SK-N-SH (cell line): ENCODE measurements at regions not wholly inside any gene's neighbourhood (a gene's known extent, or its start where the extent isn't known, plus 50 kb on each side); places are given as distances from the start of the nearest gene placed in this dataset.

ENCODE experiments used
- CTCF ChIA-PET: fragments of 300-600, 350-600 bp; formaldehyde crosslinking; extraction: SDS; loops from one replicate; lab custom pipeline; 2021; lab: Yijun Ruan, JAX
- POLR2A ChIA-PET: fragments of 350-600 bp; sonication (Branson Sonifier 250); formaldehyde crosslinking; extraction: SDS; loops from one replicate; lab custom pipeline; 2020; ENCODE audit warnings: antibody characterized with exemption, inconsistent platforms; lab: Yijun Ruan, JAX
- DNase-seq: peaks from one replicate; pipeline ENCODE4 v3.0.0; 2012
- H2AFZ ChIP-seq: fragments of 200-600 bp; sonication (generic); 2 replicates; pipeline ENCODE4 v1.8.1; 2016; ENCODE audit warnings: antibody characterized with exemption, mild to moderate bottlenecking, low read depth
- H3F3A ChIP-seq: fragments of 200-600 bp; sonication (generic); replicated peaks from 2 replicates; pipeline ENCODE3; 2016; ENCODE audit warnings: antibody characterized with exemption, mild to moderate bottlenecking; ENCODE audit not compliant: insufficient read depth
- H3K27ac ChIP-seq, 2 experiments: fragments of 200-500 bp in 1 of 2; fragments of 200-600 bp in 1 of 2; sonication (Bioruptor generic) in 1 of 2; sonication (generic), shearing (Covaris generic) in 1 of 2; 2 replicates each; pipeline versions ENCODE4 v1.5.1 to v1.6.1; 2014 to 2016; ENCODE audit warnings: low read depth in 2 of 2, inconsistent platforms in 1 of 2, low read length in 1 of 2, mild to moderate bottlenecking in 1 of 2, mixed read lengths in 1 of 2
- H3K27me3 ChIP-seq: fragments of 200-600 bp; sonication (generic), shearing (Covaris generic); 2 replicates; pipeline ENCODE4 v1.6.1; 2016; ENCODE audit warnings: mixed run types; ENCODE audit not compliant: insufficient read depth
- H3K36me3 ChIP-seq, 2 experiments: fragments of 200-500 bp in 1 of 2; fragments of 200-600 bp in 1 of 2; sonication (Bioruptor generic) in 1 of 2; sonication (generic) in 1 of 2; replicated peaks in 1 of 2; 2 replicates each; pipeline versions ENCODE3 to v1.5.1; 2014 to 2016; ENCODE audit warnings: low read length in 1 of 2, mild to moderate bottlenecking in 1 of 2; ENCODE audit not compliant: insufficient read depth in 2 of 2, control insufficient read depth in 1 of 2
- H3K4me1 ChIP-seq, 2 experiments: fragments of 200-500 bp in 1 of 2; fragments of 200-600 bp in 1 of 2; sonication (Bioruptor generic) in 1 of 2; sonication (generic), shearing (Covaris generic) in 1 of 2; 2 replicates each; pipeline versions ENCODE4 v1.5.1 to v1.6.1; 2014 to 2016; ENCODE audit warnings: low read depth in 1 of 2, low read length in 1 of 2, mixed run types in 1 of 2; ENCODE audit not compliant: insufficient read depth in 2 of 2, control insufficient read depth in 1 of 2
- H3K4me2 ChIP-seq: fragments of 200-600 bp; sonication (generic), shearing (Covaris generic); 2 replicates; pipeline ENCODE4 v1.6.1; 2017; ENCODE audit warnings: mixed run types
- H3K4me3 ChIP-seq, 2 experiments: fragments of 200-500 bp in 1 of 2; fragments of 200-600 bp in 1 of 2; sonication (Bioruptor generic) in 1 of 2; sonication (generic), shearing (Covaris generic) in 1 of 2; 2 replicates each; pipeline versions ENCODE4 v1.5.1 to v1.8.1; 2014 to 2016; ENCODE audit warnings: low read depth in 2 of 2, inconsistent platforms in 1 of 2, low read length in 1 of 2, mild to moderate bottlenecking in 1 of 2, mixed read lengths in 1 of 2, moderate library complexity in 1 of 2
- H3K79me2 ChIP-seq: fragments of 200-600 bp; sonication (generic); 2 replicates; pipeline ENCODE4 v1.8.1; 2017; ENCODE audit warnings: mild to moderate bottlenecking; ENCODE audit not compliant: insufficient read depth
- H3K9ac ChIP-seq: fragments of 200-600 bp; sonication (generic); 2 replicates; pipeline ENCODE4 v1.6.1; 2017; ENCODE audit warnings: mixed run types
- H3K9me2 ChIP-seq: fragments of 200-600 bp; sonication (generic); 2 replicates; pipeline ENCODE4 v1.6.1; 2017; ENCODE audit warnings: mixed run types
- H3K9me3 ChIP-seq: fragments of 200-600 bp; sonication (generic); 2 replicates; pipeline ENCODE4 v1.6.1; 2017; ENCODE audit warnings: mixed run types, mild to moderate bottlenecking, moderate library complexity
- H4K20me1 ChIP-seq: fragments of 200-600 bp; sonication (generic); 2 replicates; pipeline ENCODE4 v1.6.1; 2017; ENCODE audit warnings: mild to moderate bottlenecking, mixed run types; ENCODE audit not compliant: insufficient read depth
- CHD2 ChIP-seq: fragments of 150-350 bp; IDR thresholded peaks from 2 replicates; pipeline ENCODE4 v1.6.1; 2018; ENCODE audit warnings: low read length; ENCODE audit not compliant: partially characterized antibody
- EZH2phosphoT487 ChIP-seq: fragments of 200-600 bp; sonication (generic); IDR thresholded peaks from 2 replicates; pipeline ENCODE4 v1.6.1; 2017; ENCODE audit warnings: low read depth, mixed run types, mild to moderate bottlenecking, antibody characterized with exemption, moderate library complexity, borderline replicate concordance
- FOSL2 ChIP-seq: IDR thresholded peaks from 2 replicates; pipeline ENCODE4 v1.4.0; 2012; ENCODE audit warnings: low read depth, mild to moderate bottlenecking, moderate library complexity, borderline replicate concordance
- FOXM1 ChIP-seq: IDR thresholded peaks from 2 replicates; pipeline ENCODE4 v1.4.0; 2012; ENCODE audit warnings: low read depth, mild to moderate bottlenecking
- GABPA ChIP-seq: IDR thresholded peaks from 2 replicates; pipeline ENCODE4 v1.4.0; 2012; ENCODE audit warnings: low read depth, mild to moderate bottlenecking
- JUND ChIP-seq: IDR thresholded peaks from 2 replicates; pipeline ENCODE4 v1.4.0; 2012
- MEF2A ChIP-seq: IDR thresholded peaks from 2 replicates; pipeline ENCODE4 v1.4.0; 2012; ENCODE audit warnings: low read depth, borderline replicate concordance
- NFIC ChIP-seq: IDR thresholded peaks from 2 replicates; pipeline ENCODE4 v1.4.0; 2012; ENCODE audit warnings: borderline replicate concordance
- NRF1 ChIP-seq: IDR thresholded peaks from 2 replicates; pipeline ENCODE4 v1.6.1; 2012; ENCODE audit warnings: low read depth, mild to moderate bottlenecking, low read length
- POLR2AphosphoS5 ChIP-seq: IDR thresholded peaks from 2 replicates; pipeline ENCODE4 v1.6.1; 2012; ENCODE audit warnings: low read depth, low read length
- RCOR1 ChIP-seq: fragments of 150-350 bp; IDR thresholded peaks from 2 replicates; pipeline ENCODE4 v1.6.1; 2017; ENCODE audit warnings: antibody characterized with exemption, low read length
- RFX5 ChIP-seq: IDR thresholded peaks from 2 replicates; pipeline ENCODE4 v1.6.1; 2012; ENCODE audit warnings: mild to moderate bottlenecking, improper control_type of control experiment, low read length
- RXRA ChIP-seq: IDR thresholded peaks from 2 replicates; pipeline ENCODE4 v1.4.0; 2012; ENCODE audit warnings: low read depth, mild to moderate bottlenecking, borderline replicate concordance
- SIN3A ChIP-seq: IDR thresholded peaks from 2 replicates; pipeline ENCODE4 v1.6.1; 2012; ENCODE audit warnings: low read depth, mild to moderate bottlenecking, low read length, moderate library complexity, borderline replicate concordance
- TAF1 ChIP-seq: IDR thresholded peaks from 2 replicates; pipeline ENCODE4 v1.6.1; 2012; ENCODE audit warnings: low read depth, mild to moderate bottlenecking, low read length, moderate library complexity, borderline replicate concordance
- TCF12 ChIP-seq: IDR thresholded peaks from 2 replicates; pipeline ENCODE4 v1.4.0; 2012
- TEAD4 ChIP-seq: IDR thresholded peaks from 2 replicates; pipeline ENCODE4 v1.4.0; 2012; ENCODE audit warnings: mild to moderate bottlenecking, borderline replicate concordance; ENCODE audit not compliant: insufficient read depth
- WGBS: methylation state at CpG from one replicate; pipeline ENCODE4 v1.1.6; 2017; ENCODE audit warnings: low lambda C conversion rate; 5-methylcytosine and 5-hydroxymethylcytosine counted together
- TF ChIP-seq, protein P1 (sequence below): IDR thresholded peaks from 2 replicates; pipeline ENCODE4; 2012
- TF ChIP-seq, protein P2 (sequence below): fragments of 150-350 bp; IDR thresholded peaks from 2 replicates; pipeline ENCODE4 v1.6.1; 2017; ENCODE audit warnings: antibody characterized with exemption, low read length, low read depth, borderline replicate concordance
- TF ChIP-seq, protein P3 (sequence below): fragments of 200-600 bp; sonication (generic); IDR thresholded peaks from 2 replicates; pipeline ENCODE4 v1.6.1; 2017; ENCODE audit warnings: antibody characterized with exemption, mild to moderate bottlenecking, moderate library complexity

DNA sequence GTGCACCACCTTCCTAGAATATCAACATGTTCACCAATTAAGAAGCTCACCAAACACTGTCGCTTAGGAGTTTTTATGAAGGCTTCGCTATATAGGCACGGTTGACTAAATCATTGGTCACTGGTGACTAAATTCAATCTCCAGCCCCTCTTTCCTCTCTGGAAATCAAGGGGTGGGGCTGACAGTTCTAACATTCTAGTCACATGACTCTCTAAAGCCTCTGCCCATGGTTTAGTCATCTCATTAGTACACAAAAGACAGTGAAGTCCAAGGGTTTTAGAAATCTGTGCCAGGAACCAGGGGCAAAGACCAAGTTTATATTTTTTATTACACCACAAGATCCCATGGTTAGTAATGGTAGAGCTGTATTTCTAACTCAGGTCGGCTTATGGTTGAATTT is 243.2 kb downstream of the ELAVL2 start:
- no peaks in the 10 kb centered on the region for H3K79me2 ChIP-seq
- no peak for TF ChIP-seq NFIC
- TF ChIP-seq NRF1 = no peak
- no peak for TF ChIP-seq EZH2phosphoT487
- TF ChIP-seq RCOR1 = no peak
- no peak for TF ChIP-seq TAF1
- TF ChIP-seq FOXM1 = no peak
- TF ChIP-seq FOSL2 = no peak
- no peak for TF ChIP-seq MEF2A
- no peak for TF ChIP-seq POLR2AphosphoS5
- TF ChIP-seq CHD2 = no peak
- no peak for TF ChIP-seq RXRA
- TF ChIP-seq SIN3A = no peak
- TF ChIP-seq TEAD4 = no peak
- TF ChIP-seq TCF12 = no peak
- TF ChIP-seq, protein P1, sequence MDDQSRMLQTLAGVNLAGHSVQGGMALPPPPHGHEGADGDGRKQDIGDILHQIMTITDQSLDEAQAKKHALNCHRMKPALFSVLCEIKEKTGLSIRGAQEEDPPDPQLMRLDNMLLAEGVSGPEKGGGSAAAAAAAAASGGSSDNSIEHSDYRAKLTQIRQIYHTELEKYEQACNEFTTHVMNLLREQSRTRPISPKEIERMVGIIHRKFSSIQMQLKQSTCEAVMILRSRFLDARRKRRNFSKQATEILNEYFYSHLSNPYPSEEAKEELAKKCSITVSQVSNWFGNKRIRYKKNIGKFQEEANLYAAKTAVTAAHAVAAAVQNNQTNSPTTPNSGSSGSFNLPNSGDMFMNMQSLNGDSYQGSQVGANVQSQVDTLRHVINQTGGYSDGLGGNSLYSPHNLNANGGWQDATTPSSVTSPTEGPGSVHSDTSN = no peak
- TF ChIP-seq RFX5 = no peak
- TF ChIP-seq GABPA = no peak
- TF ChIP-seq, protein P2, sequence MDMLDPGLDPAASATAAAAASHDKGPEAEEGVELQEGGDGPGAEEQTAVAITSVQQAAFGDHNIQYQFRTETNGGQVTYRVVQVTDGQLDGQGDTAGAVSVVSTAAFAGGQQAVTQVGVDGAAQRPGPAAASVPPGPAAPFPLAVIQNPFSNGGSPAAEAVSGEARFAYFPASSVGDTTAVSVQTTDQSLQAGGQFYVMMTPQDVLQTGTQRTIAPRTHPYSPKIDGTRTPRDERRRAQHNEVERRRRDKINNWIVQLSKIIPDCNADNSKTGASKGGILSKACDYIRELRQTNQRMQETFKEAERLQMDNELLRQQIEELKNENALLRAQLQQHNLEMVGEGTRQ = no peak
- no peak for TF ChIP-seq JUND
- TF ChIP-seq, protein P3, sequence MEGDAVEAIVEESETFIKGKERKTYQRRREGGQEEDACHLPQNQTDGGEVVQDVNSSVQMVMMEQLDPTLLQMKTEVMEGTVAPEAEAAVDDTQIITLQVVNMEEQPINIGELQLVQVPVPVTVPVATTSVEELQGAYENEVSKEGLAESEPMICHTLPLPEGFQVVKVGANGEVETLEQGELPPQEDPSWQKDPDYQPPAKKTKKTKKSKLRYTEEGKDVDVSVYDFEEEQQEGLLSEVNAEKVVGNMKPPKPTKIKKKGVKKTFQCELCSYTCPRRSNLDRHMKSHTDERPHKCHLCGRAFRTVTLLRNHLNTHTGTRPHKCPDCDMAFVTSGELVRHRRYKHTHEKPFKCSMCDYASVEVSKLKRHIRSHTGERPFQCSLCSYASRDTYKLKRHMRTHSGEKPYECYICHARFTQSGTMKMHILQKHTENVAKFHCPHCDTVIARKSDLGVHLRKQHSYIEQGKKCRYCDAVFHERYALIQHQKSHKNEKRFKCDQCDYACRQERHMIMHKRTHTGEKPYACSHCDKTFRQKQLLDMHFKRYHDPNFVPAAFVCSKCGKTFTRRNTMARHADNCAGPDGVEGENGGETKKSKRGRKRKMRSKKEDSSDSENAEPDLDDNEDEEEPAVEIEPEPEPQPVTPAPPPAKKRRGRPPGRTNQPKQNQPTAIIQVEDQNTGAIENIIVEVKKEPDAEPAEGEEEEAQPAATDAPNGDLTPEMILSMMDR = no peak
- H3K4me2 ChIP-seq = no peak overlapping the region
- no peak for DNase-seq
- no peaks in the 10 kb centered on the region for H3K9me3 ChIP-seq
- no peak overlapping the region for H3K4me3 ChIP-seq
- H3K36me3 ChIP-seq = no peaks in the 10 kb centered on the region
- no peaks in the 10 kb centered on the region for H3F3A ChIP-seq
- 68% methylated on average over 4 of the region's 4 CpGs for WGBS
- H3K27ac ChIP-seq = no peak overlapping the region
- no peaks in the 10 kb centered on the region for H3K9me2 ChIP-seq
- H3K9ac ChIP-seq = no peak overlapping the region
- H2AFZ ChIP-seq = no peak overlapping the region
- H3K4me1 ChIP-seq = peaks cover 0 to 9% of the 10 kb centered on the region in 2 experiments; a peak in 2 of 4 replicates
- ChIA-PET CTCF (interaction anchor here (1.2 kb wide), 1 partner anchor 43 kb away, joined by 3 read pairs; no protein-coding TSS in a partner anchor), POLR2A (no interaction called here)
- H4K20me1 ChIP-seq = no peaks in the 10 kb centered on the region
- H3K27me3 ChIP-seq = no peaks in the 10 kb centered on the region
